Right lobe of liver (tissue), 4 donors: ENCODE measurements at regions not wholly inside any gene's neighbourhood (a gene's known extent, or its start where the extent isn't known, plus 50 kb on each side); places are given as distances from the start of the nearest gene placed in this dataset.

Experiments
- POLR2A ChIP-seq: fragments of 450-650 bp; IDR thresholded peaks from one replicate; pipeline ENCODE4 v1.6.1; 2017; ENCODE audit warnings: antibody characterized with exemption, mild to moderate bottlenecking
- TF ChIP-seq, protein P1 (sequence below), 4 donors: fragments of 200-600 bp in 3 of 4; fragments of 450-650 bp in 1 of 4; IDR thresholded peaks; one replicate each; pipeline versions ENCODE4 v1.5.1 to v1.8.0; 2016 to 2022; ENCODE audit warnings: antibody characterized with exemption in 4 of 4, mild to moderate bottlenecking in 2 of 4
- donor health status: DM: no; HTN: no; CAD: no.
- donor health status: DM: no; HTN: no; CAD: no.
- donor health status: DM: no; HTN: yes; CAD: no.

DNA sequence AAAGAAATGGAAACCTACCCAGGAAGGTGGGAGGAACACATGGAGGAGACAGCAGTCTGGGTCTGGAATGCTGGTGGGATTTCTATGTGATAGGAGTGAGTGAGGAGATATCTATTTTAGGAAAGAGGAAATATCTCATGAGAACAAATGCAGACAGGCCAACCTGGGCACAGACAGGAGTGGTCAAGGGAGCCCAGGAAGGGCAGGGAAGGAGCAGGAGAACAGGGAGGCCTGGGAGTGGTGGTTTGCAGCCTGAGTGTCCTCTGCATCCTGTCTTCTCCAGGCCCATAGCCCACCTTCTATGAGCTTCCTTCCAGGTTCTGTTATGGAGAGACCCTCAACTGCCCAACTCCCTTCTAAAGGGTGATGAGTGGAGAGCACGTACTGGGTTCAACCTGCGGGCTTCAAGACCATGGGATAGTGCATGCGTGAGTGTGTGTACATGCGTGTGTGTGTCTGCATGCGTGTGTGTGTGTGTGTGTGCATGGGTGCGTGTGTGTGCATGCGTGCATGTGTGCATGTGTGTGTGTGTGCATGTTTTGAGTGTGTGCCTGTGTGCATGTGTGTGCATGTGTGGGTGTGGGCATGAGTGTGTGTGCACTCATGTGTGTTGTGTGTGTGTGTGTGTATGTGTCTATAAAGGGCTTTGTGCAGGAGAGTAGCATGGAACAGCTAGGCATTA lies 200.1 kb downstream of the CXCL12 start:
- TF ChIP-seq, protein P1, sequence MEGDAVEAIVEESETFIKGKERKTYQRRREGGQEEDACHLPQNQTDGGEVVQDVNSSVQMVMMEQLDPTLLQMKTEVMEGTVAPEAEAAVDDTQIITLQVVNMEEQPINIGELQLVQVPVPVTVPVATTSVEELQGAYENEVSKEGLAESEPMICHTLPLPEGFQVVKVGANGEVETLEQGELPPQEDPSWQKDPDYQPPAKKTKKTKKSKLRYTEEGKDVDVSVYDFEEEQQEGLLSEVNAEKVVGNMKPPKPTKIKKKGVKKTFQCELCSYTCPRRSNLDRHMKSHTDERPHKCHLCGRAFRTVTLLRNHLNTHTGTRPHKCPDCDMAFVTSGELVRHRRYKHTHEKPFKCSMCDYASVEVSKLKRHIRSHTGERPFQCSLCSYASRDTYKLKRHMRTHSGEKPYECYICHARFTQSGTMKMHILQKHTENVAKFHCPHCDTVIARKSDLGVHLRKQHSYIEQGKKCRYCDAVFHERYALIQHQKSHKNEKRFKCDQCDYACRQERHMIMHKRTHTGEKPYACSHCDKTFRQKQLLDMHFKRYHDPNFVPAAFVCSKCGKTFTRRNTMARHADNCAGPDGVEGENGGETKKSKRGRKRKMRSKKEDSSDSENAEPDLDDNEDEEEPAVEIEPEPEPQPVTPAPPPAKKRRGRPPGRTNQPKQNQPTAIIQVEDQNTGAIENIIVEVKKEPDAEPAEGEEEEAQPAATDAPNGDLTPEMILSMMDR (IDR thresholded peaks at IDR 0.05): no peak
- TF ChIP-seq POLR2A: no peak
